Astrocyte (in vitro differentiated cells and primary cell): ENCODE measurements at regions not wholly inside any gene's neighbourhood (a gene's known extent, or its start where the extent isn't known, plus 50 kb on each side); places are given as distances from the start of the nearest gene placed in this dataset.
"Not testable (repeated sequence)": the region's sequence is repeated elsewhere in the genome, so short reads cannot be mapped to it uniquely, and the experiment has no call there.

ENCODE experiments used
- CTCF ChIP-seq: IDR thresholded peaks from 2 replicates; pipeline ENCODE4 v1.5.1; 2011; ENCODE audit warnings: low read depth, mild to moderate bottlenecking, inconsistent platforms, low read length, moderate library complexity; ENCODE audit not compliant: insufficient read depth
- EZH2 ChIP-seq: IDR thresholded peaks from 2 replicates; pipeline ENCODE4 v1.6.1; 2012; ENCODE audit warnings: mild to moderate bottlenecking, low read length, inconsistent platforms; ENCODE audit not compliant: insufficient read depth

DNA sequence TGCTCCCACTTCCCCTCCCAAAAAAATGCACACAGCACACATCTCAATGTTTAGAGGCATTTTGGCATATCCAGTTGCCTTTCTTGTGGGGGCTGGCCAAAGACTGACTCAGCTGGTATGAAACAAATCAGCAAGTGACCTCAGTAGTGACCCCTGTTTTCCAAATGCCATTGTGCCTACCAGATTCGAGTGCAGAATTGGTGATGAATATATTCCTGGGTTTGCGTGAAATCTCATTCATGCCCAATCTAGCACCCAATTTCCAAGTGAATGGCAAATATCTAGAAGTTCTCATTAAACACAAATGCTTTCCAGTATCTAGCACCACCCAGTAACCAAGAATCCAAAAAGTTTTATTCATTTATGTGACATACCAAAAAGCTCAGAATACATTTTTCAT lies 83.6 kb downstream of the FOXD4L6 start:
- not testable (repeated sequence) for TF ChIP-seq EZH2, CTCF
